WTC11 (cell line): ENCODE measurements at regions not wholly inside any gene's neighbourhood (a gene's known extent, or its start where the extent isn't known, plus 50 kb on each side); places are given as distances from the start of the nearest gene placed in this dataset.

Experiments used
- ATAC-seq: fragments of 200-7000 bp; cut with Tn5 transposase; 2 replicates; pipeline ENCODE4 v1.10.0; 2021; ENCODE audit warnings: mild to moderate bottlenecking, moderate library complexity
- CTCF ChIA-PET: fragments of 300-600 bp; sonication (Branson Sonifier 250); formaldehyde crosslinking; loops from one replicate; lab custom pipeline; 2021; ENCODE audit warnings: antibody characterized with exemption; lab: Charles Lee
- POLR2A ChIA-PET: fragments of 350-600 bp; sonication (Branson Sonifier 250); formaldehyde crosslinking; loops from one replicate; lab custom pipeline; 2021; ENCODE audit warnings: antibody characterized with exemption; lab: Charles Lee
- DNase-seq: peaks from one replicate; pipeline ENCODE4 v3.0.0; 2021; ENCODE audit warnings: low spot score
- H3K27ac Mint-ChIP-seq: 2 replicates; pipeline ENCODE4 v1.8.0; 2021; ENCODE audit warnings: mixed read lengths
- H3K27me3 Mint-ChIP-seq: 2 replicates; pipeline ENCODE4 v1.8.0; 2021; ENCODE audit warnings: low read depth, mild to moderate bottlenecking, moderate library complexity, mixed read lengths
- H3K36me3 Mint-ChIP-seq: 2 replicates; pipeline ENCODE4 v1.8.0; 2021; ENCODE audit warnings: mixed read lengths
- H3K4me1 Mint-ChIP-seq: 2 replicates; pipeline ENCODE4 v1.8.0; 2022; ENCODE audit warnings: mixed read lengths
- H3K4me3 Mint-ChIP-seq: 2 replicates; pipeline ENCODE4 v1.8.0; 2021; ENCODE audit warnings: mild to moderate bottlenecking, moderate library complexity, mixed read lengths
- H3K9me3 Mint-ChIP-seq: 2 replicates; pipeline ENCODE4 v1.8.0; 2021; ENCODE audit warnings: mixed read lengths
- AFF4 ChIP-seq: sonication (generic); formaldehyde crosslinking; IDR thresholded peaks from 2 replicates; pipeline ENCODE4 v1.8.1; 2023; ENCODE audit warnings: mild to moderate bottlenecking, missing genetic modification reagents, borderline replicate concordance
- ATF1 ChIP-seq: sonication (generic); formaldehyde crosslinking; IDR thresholded peaks from 2 replicates; pipeline ENCODE4 v1.8.1; 2023; ENCODE audit warnings: mild to moderate bottlenecking, moderate library complexity, missing genetic modification reagents
- CBFB ChIP-seq: sonication (generic); formaldehyde crosslinking; IDR thresholded peaks from 2 replicates; pipeline ENCODE4 v1.8.1; 2022; ENCODE audit warnings: mild to moderate bottlenecking, low read depth, missing genetic modification reagents
- FOXJ3 ChIP-seq: sonication (generic); formaldehyde crosslinking; IDR thresholded peaks from 2 replicates; pipeline ENCODE4 v1.9.0; 2021; ENCODE audit warnings: missing genetic modification reagents, mild to moderate bottlenecking, borderline replicate concordance
- GTF2I ChIP-seq: fragments of 250-450 bp; sonication (Bioruptor Pico); conservative IDR thresholded peaks from 2 replicates; pipeline ENCODE4 v1.4.0; 2021; ENCODE audit warnings: mild to moderate bottlenecking
- JAZF1 ChIP-seq: fragments of 250-450 bp; sonication (Bioruptor Pico); IDR thresholded peaks from 2 replicates; pipeline ENCODE4 v1.9.0; 2021; ENCODE audit warnings: moderate library complexity, mild to moderate bottlenecking, inconsistent platforms
- JUN ChIP-seq: sonication (generic); formaldehyde crosslinking; IDR thresholded peaks from 2 replicates; pipeline ENCODE4 v1.8.0; 2023; ENCODE audit warnings: mild to moderate bottlenecking, missing genetic modification reagents
- MYBL2 ChIP-seq: sonication (generic); formaldehyde crosslinking; IDR thresholded peaks from 2 replicates; pipeline ENCODE4 v1.8.1; 2023; ENCODE audit warnings: mild to moderate bottlenecking, moderate library complexity, missing genetic modification reagents
- NFE2L1 ChIP-seq: sonication (generic); formaldehyde crosslinking; IDR thresholded peaks from 2 replicates; pipeline ENCODE4 v1.8.1; 2023; ENCODE audit warnings: missing genetic modification reagents
- OVOL2 ChIP-seq: fragments of 250-450 bp; sonication (Bioruptor Pico); IDR thresholded peaks from 2 replicates; pipeline ENCODE4 v1.9.0; 2021; ENCODE audit warnings: mild to moderate bottlenecking, borderline replicate concordance
- RORB ChIP-seq: fragments of 250-450 bp; sonication (Bioruptor Pico); IDR thresholded peaks from 2 replicates; pipeline ENCODE4 v1.9.0; 2021; ENCODE audit warnings: mild to moderate bottlenecking
- SOX15 ChIP-seq: fragments of 250-450 bp; sonication (Bioruptor Pico); IDR thresholded peaks from 2 replicates; pipeline ENCODE4 v1.9.0; 2021; ENCODE audit warnings: mild to moderate bottlenecking
- TEAD4 ChIP-seq: sonication (generic); formaldehyde crosslinking; IDR thresholded peaks from 2 replicates; pipeline ENCODE4 v1.8.0; 2022; ENCODE audit warnings: mild to moderate bottlenecking, missing genetic modification reagents
- TP53 ChIP-seq: sonication (generic); formaldehyde crosslinking; IDR thresholded peaks from 2 replicates; pipeline ENCODE4 v1.8.1; 2023; ENCODE audit warnings: mild to moderate bottlenecking, missing genetic modification reagents
- ZBTB21 ChIP-seq: sonication (generic); formaldehyde crosslinking; IDR thresholded peaks from 2 replicates; pipeline ENCODE4 v1.8.1; 2023; ENCODE audit warnings: mild to moderate bottlenecking, missing genetic modification reagents, borderline replicate concordance
- ZNF263 ChIP-seq: sonication (generic); formaldehyde crosslinking; IDR thresholded peaks from 2 replicates; pipeline ENCODE4 v1.8.1; 2022; ENCODE audit warnings: low read depth, mild to moderate bottlenecking, moderate library complexity, missing genetic modification reagents
- ZNF416 ChIP-seq: fragments of 250-450 bp; sonication (Bioruptor Pico); IDR thresholded peaks from 2 replicates; pipeline ENCODE4 v1.9.0; 2021; ENCODE audit warnings: mild to moderate bottlenecking, inconsistent platforms
- ZNF671 ChIP-seq: fragments of 250-450 bp; sonication (Bioruptor Pico); IDR thresholded peaks from 2 replicates; pipeline ENCODE4 v1.8.0; 2021; ENCODE audit warnings: mild to moderate bottlenecking
- TF ChIP-seq, protein P1 (sequence below): sonication (generic); formaldehyde crosslinking; IDR thresholded peaks from 2 replicates; pipeline ENCODE4 v1.8.1; 2022; ENCODE audit warnings: low read depth, missing genetic modification reagents, borderline replicate concordance
- TF ChIP-seq, protein P2 (sequence below): sonication (generic); formaldehyde crosslinking; IDR thresholded peaks from 2 replicates; pipeline ENCODE4 v1.8.0; 2022; ENCODE audit warnings: mild to moderate bottlenecking, missing genetic modification reagents
- TF ChIP-seq, protein P3 (sequence below): fragments of 250-450 bp; sonication (Bioruptor Pico); IDR thresholded peaks from 2 replicates; pipeline ENCODE4 v1.9.0; 2021; ENCODE audit warnings: mild to moderate bottlenecking
- TF ChIP-seq, protein P4 (sequence below): sonication (generic); formaldehyde crosslinking; IDR thresholded peaks from 2 replicates; pipeline ENCODE4 v1.8.1; 2023; ENCODE audit warnings: mild to moderate bottlenecking, moderate library complexity, missing genetic modification reagents
- TF ChIP-seq, protein P5 (sequence below): fragments of 250-450 bp; sonication (Bioruptor Pico); IDR thresholded peaks from 2 replicates; pipeline ENCODE4 v1.8.0; 2021; ENCODE audit warnings: mild to moderate bottlenecking

DNA sequence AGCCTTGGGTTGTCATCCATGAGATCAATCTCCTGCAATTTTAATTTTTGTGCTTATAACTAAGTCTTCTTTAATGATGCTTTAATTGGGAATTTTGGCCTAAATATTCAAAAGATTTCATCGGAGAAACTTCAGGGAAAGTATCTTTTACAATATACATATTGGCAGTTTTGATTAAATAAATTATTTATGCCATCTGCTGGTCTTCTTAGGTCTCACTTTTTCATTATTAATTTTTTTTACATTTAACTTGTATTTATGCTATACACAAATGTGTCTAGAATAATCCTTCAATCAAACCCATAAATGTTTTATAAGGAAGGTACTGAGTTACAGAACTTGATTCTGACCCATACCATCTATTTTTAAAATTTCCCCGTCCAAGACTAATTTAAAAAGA lies 95.1 kb upstream of the XPO1 start (continued):
- no peak for TF ChIP-seq AFF4 (CRISPR knock-in tag)
- no peak for TF ChIP-seq TEAD4 (CRISPR knock-in tag)
- TF ChIP-seq RORB (CRISPR knock-in tag) = no peak
- no peak for TF ChIP-seq ZBTB21 (CRISPR knock-in tag)
- TF ChIP-seq, protein P1, sequence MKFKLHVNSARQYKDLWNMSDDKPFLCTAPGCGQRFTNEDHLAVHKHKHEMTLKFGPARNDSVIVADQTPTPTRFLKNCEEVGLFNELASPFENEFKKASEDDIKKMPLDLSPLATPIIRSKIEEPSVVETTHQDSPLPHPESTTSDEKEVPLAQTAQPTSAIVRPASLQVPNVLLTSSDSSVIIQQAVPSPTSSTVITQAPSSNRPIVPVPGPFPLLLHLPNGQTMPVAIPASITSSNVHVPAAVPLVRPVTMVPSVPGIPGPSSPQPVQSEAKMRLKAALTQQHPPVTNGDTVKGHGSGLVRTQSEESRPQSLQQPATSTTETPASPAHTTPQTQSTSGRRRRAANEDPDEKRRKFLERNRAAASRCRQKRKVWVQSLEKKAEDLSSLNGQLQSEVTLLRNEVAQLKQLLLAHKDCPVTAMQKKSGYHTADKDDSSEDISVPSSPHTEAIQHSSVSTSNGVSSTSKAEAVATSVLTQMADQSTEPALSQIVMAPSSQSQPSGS (CRISPR knock-in tag) = no peak
- TF ChIP-seq, protein P2, sequence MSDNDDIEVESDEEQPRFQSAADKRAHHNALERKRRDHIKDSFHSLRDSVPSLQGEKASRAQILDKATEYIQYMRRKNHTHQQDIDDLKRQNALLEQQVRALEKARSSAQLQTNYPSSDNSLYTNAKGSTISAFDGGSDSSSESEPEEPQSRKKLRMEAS (CRISPR knock-in tag) = no peak

GRCh38 chr2:61632276-61633169 lies 94.4 kb upstream of the XPO1 start:
- Mint-ChIP-seq H3K27me3 (no peaks in the 10 kb centered on the region), H3K9me3 (no peaks in the 10 kb centered on the region), H3K36me3 (no peaks in the 10 kb centered on the region), H3K4me3 (no peak overlapping the region), H3K27ac (no peak overlapping the region), H3K4me1 (peaks cover 35% of the 10 kb centered on the region)
- no peak for TF ChIP-seq MYBL2 (CRISPR knock-in tag)
- no peak for TF ChIP-seq GTF2I (CRISPR knock-in tag)
- TF ChIP-seq JUN (CRISPR knock-in tag) = no peak
- TF ChIP-seq CBFB (CRISPR knock-in tag) = no peak
- TF ChIP-seq, protein P3, sequence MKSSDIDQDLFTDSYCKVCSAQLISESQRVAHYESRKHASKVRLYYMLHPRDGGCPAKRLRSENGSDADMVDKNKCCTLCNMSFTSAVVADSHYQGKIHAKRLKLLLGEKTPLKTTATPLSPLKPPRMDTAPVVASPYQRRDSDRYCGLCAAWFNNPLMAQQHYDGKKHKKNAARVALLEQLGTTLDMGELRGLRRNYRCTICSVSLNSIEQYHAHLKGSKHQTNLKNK (CRISPR knock-in tag) = no peak
- TF ChIP-seq OVOL2 = no peak
- TF ChIP-seq, protein P1 (CRISPR knock-in tag) = no peak
- TF ChIP-seq, protein P4, sequence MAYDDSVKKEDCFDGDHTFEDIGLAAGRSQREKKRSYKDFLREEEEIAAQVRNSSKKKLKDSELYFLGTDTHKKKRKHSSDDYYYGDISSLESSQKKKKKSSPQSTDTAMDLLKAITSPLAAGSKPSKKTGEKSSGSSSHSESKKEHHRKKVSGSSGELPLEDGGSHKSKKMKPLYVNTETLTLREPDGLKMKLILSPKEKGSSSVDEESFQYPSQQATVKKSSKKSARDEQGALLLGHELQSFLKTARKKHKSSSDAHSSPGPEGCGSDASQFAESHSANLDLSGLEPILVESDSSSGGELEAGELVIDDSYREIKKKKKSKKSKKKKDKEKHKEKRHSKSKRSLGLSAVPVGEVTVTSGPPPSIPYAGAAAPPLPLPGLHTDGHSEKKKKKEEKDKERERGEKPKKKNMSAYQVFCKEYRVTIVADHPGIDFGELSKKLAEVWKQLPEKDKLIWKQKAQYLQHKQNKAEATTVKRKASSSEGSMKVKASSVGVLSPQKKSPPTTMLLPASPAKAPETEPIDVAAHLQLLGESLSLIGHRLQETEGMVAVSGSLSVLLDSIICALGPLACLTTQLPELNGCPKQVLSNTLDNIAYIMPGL = no peak
- no peak for TF ChIP-seq ZNF416 (CRISPR knock-in tag)
- no peak for TF ChIP-seq SOX15
- TF ChIP-seq ZNF263 = no peak
- TF ChIP-seq JAZF1 (CRISPR knock-in tag) = no peak
- no peak for TF ChIP-seq ATF1 (CRISPR knock-in tag)
- TF ChIP-seq TEAD4 (CRISPR knock-in tag) = no peak
- TF ChIP-seq NFE2L1 = no peak
- TF ChIP-seq, protein P2 (CRISPR knock-in tag) = no peak
- TF ChIP-seq ZNF671 (CRISPR knock-in tag) = no peak
- TF ChIP-seq FOXJ3 (CRISPR knock-in tag) = no peak
- TF ChIP-seq, protein P5, sequence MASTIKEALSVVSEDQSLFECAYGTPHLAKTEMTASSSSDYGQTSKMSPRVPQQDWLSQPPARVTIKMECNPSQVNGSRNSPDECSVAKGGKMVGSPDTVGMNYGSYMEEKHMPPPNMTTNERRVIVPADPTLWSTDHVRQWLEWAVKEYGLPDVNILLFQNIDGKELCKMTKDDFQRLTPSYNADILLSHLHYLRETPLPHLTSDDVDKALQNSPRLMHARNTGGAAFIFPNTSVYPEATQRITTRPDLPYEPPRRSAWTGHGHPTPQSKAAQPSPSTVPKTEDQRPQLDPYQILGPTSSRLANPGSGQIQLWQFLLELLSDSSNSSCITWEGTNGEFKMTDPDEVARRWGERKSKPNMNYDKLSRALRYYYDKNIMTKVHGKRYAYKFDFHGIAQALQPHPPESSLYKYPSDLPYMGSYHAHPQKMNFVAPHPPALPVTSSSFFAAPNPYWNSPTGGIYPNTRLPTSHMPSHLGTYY = no peak
- no peak for TF ChIP-seq TP53
- ChIA-PET CTCF (interaction anchor here (0.8 to 1.1 kb wide), 2 partner anchors 16 to 206 kb away, joined by 3 to 4 read pairs; no protein-coding TSS in a partner anchor), POLR2A (no interaction called here)
- DNase-seq (peak; percentile 23), ATAC-seq (no peak; the same call in 1 of the 2 replicates)
